ENCODE measurements at regions not wholly inside any gene's neighbourhood (a gene's known extent, or its start where the extent isn't known, plus 50 kb on each side); places are given as distances from the start of the nearest gene placed in this dataset.

DNA sequence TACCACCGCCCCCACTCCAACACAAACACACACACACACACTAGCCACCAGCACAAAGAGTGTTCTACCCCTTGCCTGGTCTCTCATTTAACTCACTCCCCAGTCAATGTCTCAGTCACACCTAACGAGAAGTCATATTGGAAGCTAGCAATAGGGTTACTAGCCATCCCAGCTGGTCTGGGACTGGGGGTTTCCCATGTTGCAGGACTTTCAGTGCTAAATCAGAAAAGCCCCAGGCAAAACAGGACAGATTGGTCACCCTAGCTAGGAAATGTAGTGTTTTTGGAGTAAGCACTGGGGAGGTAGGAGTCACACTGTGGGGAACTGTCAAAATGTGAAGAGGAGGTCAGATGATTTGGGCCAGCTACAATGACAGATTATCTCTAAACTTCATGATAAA lies 158.1 kb downstream of the UNC5CL start:
- TF ChIP-seq POLR2A (IDR thresholded peaks at IDR 0.05; ENCODE audit: low read length): no peak
- TF ChIP-seq, protein P1, sequence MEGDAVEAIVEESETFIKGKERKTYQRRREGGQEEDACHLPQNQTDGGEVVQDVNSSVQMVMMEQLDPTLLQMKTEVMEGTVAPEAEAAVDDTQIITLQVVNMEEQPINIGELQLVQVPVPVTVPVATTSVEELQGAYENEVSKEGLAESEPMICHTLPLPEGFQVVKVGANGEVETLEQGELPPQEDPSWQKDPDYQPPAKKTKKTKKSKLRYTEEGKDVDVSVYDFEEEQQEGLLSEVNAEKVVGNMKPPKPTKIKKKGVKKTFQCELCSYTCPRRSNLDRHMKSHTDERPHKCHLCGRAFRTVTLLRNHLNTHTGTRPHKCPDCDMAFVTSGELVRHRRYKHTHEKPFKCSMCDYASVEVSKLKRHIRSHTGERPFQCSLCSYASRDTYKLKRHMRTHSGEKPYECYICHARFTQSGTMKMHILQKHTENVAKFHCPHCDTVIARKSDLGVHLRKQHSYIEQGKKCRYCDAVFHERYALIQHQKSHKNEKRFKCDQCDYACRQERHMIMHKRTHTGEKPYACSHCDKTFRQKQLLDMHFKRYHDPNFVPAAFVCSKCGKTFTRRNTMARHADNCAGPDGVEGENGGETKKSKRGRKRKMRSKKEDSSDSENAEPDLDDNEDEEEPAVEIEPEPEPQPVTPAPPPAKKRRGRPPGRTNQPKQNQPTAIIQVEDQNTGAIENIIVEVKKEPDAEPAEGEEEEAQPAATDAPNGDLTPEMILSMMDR (IDR thresholded peaks at IDR 0.05): no peak
- TF ChIP-seq EP300 (IDR thresholded peaks at IDR 0.05): no peak
- TF ChIP-seq RAD21 (conservative IDR thresholded peaks at IDR 0.05 in 1 of 2, IDR thresholded peaks at IDR 0.05 in 1 of 2): no peak
- TF ChIP-seq, protein P2, sequence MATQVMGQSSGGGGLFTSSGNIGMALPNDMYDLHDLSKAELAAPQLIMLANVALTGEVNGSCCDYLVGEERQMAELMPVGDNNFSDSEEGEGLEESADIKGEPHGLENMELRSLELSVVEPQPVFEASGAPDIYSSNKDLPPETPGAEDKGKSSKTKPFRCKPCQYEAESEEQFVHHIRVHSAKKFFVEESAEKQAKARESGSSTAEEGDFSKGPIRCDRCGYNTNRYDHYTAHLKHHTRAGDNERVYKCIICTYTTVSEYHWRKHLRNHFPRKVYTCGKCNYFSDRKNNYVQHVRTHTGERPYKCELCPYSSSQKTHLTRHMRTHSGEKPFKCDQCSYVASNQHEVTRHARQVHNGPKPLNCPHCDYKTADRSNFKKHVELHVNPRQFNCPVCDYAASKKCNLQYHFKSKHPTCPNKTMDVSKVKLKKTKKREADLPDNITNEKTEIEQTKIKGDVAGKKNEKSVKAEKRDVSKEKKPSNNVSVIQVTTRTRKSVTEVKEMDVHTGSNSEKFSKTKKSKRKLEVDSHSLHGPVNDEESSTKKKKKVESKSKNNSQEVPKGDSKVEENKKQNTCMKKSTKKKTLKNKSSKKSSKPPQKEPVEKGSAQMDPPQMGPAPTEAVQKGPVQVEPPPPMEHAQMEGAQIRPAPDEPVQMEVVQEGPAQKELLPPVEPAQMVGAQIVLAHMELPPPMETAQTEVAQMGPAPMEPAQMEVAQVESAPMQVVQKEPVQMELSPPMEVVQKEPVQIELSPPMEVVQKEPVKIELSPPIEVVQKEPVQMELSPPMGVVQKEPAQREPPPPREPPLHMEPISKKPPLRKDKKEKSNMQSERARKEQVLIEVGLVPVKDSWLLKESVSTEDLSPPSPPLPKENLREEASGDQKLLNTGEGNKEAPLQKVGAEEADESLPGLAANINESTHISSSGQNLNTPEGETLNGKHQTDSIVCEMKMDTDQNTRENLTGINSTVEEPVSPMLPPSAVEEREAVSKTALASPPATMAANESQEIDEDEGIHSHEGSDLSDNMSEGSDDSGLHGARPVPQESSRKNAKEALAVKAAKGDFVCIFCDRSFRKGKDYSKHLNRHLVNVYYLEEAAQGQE (IDR thresholded peaks at IDR 0.05): no peak
- no peak for TF ChIP-seq CHD2 (IDR thresholded peaks at IDR 0.05; ENCODE audit: low read length, partially characterized antibody)
- TF ChIP-seq RARB (CRISPR knock-in tag; IDR thresholded peaks at IDR 0.05): no peak
- TF ChIP-seq, protein P3, sequence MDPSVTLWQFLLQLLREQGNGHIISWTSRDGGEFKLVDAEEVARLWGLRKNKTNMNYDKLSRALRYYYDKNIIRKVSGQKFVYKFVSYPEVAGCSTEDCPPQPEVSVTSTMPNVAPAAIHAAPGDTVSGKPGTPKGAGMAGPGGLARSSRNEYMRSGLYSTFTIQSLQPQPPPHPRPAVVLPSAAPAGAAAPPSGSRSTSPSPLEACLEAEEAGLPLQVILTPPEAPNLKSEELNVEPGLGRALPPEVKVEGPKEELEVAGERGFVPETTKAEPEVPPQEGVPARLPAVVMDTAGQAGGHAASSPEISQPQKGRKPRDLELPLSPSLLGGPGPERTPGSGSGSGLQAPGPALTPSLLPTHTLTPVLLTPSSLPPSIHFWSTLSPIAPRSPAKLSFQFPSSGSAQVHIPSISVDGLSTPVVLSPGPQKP (IDR thresholded peaks at IDR 0.05; ENCODE audit: low read depth, low read length): no peak
- TF ChIP-seq MYC (IDR thresholded peaks at IDR 0.05; ENCODE audit: borderline replicate concordance, low read length): no peak
- no peak for TF ChIP-seq MAZ (IDR thresholded peaks at IDR 0.05; ENCODE audit: borderline replicate concordance, low read depth, low read length)
- TF ChIP-seq HEYL (CRISPR knock-in tag; IDR thresholded peaks at IDR 0.05): no peak
- TF ChIP-seq KDM1A (IDR thresholded peaks at IDR 0.05; ENCODE audit: low read depth): no peak
- no peak for TF ChIP-seq MAFK (IDR thresholded peaks at IDR 0.05; ENCODE audit: partially characterized antibody)
